ENCODE measurements at regions not wholly inside any gene's neighbourhood (a gene's known extent, or its start where the extent isn't known, plus 50 kb on each side); places are given as distances from the start of the nearest gene placed in this dataset.

DNA sequence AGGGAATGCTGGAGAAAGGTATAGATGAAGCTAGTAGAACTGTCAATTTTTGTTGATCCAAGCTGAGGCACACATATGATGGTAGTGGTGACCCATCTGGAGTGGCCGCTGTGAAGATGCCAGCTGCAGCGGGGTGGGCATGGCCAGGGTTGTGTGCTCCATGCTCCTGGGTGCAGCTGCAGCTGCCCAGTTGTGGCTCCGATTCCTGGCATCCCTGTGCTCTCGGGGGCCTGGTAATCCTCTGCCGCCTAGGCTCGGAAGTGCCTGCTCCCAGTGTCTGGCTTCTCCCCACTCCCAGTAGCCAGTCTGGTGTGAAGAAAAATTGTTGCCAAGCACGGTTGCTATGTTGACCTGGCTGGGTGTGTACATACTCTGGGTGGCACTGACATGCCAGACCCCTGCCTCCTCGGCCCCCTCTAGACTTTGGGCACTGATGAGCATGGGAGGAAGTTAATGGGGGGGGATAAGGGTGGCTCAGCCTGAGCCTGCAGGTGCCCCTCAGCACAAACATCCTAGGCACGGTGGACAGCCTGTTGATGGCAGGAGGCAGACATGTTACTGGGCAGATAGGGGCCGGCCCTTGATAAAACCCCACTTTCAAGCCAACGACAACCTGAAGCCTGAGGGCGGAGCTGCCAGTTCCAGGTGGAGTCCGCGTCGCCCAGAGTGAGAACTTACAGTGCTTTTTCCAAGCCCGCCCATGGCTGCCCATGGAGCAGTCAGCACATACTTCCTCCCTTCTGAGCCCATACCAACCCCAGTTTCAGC is 1400.7 kb downstream of the PCDH9 start:
- H3K9me2 ChIP-seq (ENCODE audit: insufficient read depth), result no peaks in the 10 kb centered on the region
- H3K4me1 ChIP-seq (ENCODE audit: control insufficient read depth in 1 of 2, insufficient read depth in 2 of 2, low read length in 2 of 2), result no peaks in the 10 kb centered on the region
- TF ChIP-seq FOSL1 (IDR thresholded peaks at IDR 0.05; ENCODE audit: low read depth) (no peak), EGR1 (IDR thresholded peaks at IDR 0.05; ENCODE audit: low read depth) (no peak), POLR2A (IDR thresholded peaks at IDR 0.05; ENCODE audit: borderline replicate concordance, extremely low read depth, insufficient read depth, insufficient read length) (no peak), SIN3A (IDR thresholded peaks at IDR 0.05; ENCODE audit: low read depth) (no peak), ZFX (IDR thresholded peaks at IDR 0.05) (no peak), CBX3 (IDR thresholded peaks at IDR 0.05; ENCODE audit: low read depth) (no peak), POLR2AphosphoS5 (IDR thresholded peaks at IDR 0.05; ENCODE audit: low read depth, low read length) (no peak), CEBPB (IDR thresholded peaks at IDR 0.05; ENCODE audit: low read depth) (no peak), SRF (IDR thresholded peaks at IDR 0.05; ENCODE audit: low read depth) (no peak), YY1 (IDR thresholded peaks at IDR 0.05; ENCODE audit: extremely low read depth, insufficient replicate concordance, low read depth, low read length) (no peak), RAD21 (IDR thresholded peaks at IDR 0.05; ENCODE audit: low read depth) (no peak), EZH2phosphoT487 (IDR thresholded peaks at IDR 0.05; ENCODE audit: borderline replicate concordance) (no peak), ZNF274 (IDR thresholded peaks at IDR 0.05; ENCODE audit: low read depth, low read length) (no peak)
- TF ChIP-seq, protein P1, sequence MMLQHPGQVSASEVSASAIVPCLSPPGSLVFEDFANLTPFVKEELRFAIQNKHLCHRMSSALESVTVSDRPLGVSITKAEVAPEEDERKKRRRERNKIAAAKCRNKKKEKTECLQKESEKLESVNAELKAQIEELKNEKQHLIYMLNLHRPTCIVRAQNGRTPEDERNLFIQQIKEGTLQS (IDR thresholded peaks at IDR 0.05), result no peak
- TF ChIP-seq, protein P2, sequence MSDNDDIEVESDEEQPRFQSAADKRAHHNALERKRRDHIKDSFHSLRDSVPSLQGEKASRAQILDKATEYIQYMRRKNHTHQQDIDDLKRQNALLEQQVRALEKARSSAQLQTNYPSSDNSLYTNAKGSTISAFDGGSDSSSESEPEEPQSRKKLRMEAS (IDR thresholded peaks at IDR 0.05), result no peak
- TF ChIP-seq, protein P3, sequence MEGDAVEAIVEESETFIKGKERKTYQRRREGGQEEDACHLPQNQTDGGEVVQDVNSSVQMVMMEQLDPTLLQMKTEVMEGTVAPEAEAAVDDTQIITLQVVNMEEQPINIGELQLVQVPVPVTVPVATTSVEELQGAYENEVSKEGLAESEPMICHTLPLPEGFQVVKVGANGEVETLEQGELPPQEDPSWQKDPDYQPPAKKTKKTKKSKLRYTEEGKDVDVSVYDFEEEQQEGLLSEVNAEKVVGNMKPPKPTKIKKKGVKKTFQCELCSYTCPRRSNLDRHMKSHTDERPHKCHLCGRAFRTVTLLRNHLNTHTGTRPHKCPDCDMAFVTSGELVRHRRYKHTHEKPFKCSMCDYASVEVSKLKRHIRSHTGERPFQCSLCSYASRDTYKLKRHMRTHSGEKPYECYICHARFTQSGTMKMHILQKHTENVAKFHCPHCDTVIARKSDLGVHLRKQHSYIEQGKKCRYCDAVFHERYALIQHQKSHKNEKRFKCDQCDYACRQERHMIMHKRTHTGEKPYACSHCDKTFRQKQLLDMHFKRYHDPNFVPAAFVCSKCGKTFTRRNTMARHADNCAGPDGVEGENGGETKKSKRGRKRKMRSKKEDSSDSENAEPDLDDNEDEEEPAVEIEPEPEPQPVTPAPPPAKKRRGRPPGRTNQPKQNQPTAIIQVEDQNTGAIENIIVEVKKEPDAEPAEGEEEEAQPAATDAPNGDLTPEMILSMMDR (IDR thresholded peaks at IDR 0.05 in 2 of 3, conservative IDR thresholded peaks at IDR 0.05 in 1 of 3; ENCODE audit: borderline replicate concordance in 1 of 3, insufficient read depth in 1 of 3, low read depth in 2 of 3, low read length in 2 of 3), result no peak
- TF ChIP-seq, protein P4, sequence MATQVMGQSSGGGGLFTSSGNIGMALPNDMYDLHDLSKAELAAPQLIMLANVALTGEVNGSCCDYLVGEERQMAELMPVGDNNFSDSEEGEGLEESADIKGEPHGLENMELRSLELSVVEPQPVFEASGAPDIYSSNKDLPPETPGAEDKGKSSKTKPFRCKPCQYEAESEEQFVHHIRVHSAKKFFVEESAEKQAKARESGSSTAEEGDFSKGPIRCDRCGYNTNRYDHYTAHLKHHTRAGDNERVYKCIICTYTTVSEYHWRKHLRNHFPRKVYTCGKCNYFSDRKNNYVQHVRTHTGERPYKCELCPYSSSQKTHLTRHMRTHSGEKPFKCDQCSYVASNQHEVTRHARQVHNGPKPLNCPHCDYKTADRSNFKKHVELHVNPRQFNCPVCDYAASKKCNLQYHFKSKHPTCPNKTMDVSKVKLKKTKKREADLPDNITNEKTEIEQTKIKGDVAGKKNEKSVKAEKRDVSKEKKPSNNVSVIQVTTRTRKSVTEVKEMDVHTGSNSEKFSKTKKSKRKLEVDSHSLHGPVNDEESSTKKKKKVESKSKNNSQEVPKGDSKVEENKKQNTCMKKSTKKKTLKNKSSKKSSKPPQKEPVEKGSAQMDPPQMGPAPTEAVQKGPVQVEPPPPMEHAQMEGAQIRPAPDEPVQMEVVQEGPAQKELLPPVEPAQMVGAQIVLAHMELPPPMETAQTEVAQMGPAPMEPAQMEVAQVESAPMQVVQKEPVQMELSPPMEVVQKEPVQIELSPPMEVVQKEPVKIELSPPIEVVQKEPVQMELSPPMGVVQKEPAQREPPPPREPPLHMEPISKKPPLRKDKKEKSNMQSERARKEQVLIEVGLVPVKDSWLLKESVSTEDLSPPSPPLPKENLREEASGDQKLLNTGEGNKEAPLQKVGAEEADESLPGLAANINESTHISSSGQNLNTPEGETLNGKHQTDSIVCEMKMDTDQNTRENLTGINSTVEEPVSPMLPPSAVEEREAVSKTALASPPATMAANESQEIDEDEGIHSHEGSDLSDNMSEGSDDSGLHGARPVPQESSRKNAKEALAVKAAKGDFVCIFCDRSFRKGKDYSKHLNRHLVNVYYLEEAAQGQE (IDR thresholded peaks at IDR 0.05; ENCODE audit: low read depth), result no peak
- TF ChIP-seq, protein P5, sequence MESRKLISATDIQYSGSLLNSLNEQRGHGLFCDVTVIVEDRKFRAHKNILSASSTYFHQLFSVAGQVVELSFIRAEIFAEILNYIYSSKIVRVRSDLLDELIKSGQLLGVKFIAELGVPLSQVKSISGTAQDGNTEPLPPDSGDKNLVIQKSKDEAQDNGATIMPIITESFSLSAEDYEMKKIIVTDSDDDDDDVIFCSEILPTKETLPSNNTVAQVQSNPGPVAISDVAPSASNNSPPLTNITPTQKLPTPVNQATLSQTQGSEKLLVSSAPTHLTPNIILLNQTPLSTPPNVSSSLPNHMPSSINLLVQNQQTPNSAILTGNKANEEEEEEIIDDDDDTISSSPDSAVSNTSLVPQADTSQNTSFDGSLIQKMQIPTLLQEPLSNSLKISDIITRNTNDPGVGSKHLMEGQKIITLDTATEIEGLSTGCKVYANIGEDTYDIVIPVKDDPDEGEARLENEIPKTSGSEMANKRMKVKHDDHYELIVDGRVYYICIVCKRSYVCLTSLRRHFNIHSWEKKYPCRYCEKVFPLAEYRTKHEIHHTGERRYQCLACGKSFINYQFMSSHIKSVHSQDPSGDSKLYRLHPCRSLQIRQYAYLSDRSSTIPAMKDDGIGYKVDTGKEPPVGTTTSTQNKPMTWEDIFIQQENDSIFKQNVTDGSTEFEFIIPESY (IDR thresholded peaks at IDR 0.05; ENCODE audit: extremely low read depth, insufficient replicate concordance, low read length), result no peak
- POLR2A ChIA-PET, result no interaction called here
- H3K27me3 ChIP-seq (ENCODE audit: insufficient read depth, low read length), result no peaks in the 10 kb centered on the region
- H3K4me2 ChIP-seq (ENCODE audit: low read length), result no peak overlapping the region
- no peak overlapping the region for H3K9ac ChIP-seq (ENCODE audit: low read length)
- no peak overlapping the region for H2AFZ ChIP-seq (ENCODE audit: low read depth, low read length, poor library complexity, severe bottlenecking)
- H3K79me2 ChIP-seq (ENCODE audit: insufficient read depth, low read length), result no peaks in the 10 kb centered on the region
- no peak overlapping the region for H3K4me3 ChIP-seq (replicated peaks in 1 of 2; ENCODE audit: low read depth in 1 of 2, low read length in 2 of 2)
- no peaks in the 10 kb centered on the region for H4K20me1 ChIP-seq (ENCODE audit: insufficient read depth)
- CTCF ChIA-PET, result no interaction called here
- RAD21 ChIA-PET (ENCODE audit: low non-redundant PET in 1 of 2, low total read pairs in 2 of 2, uncharacterized antibody in 2 of 2, unreplicated experiment in 2 of 2), result no interaction called here
- no TSS peak for BruUV-seq (replicated peaks)
- H3K27ac ChIP-seq (ENCODE audit: low read depth, low read length), result no peak overlapping the region
- DNase-seq (ENCODE audit: low read depth, low spot score), result no peak
- intact Hi-C loops (cut with micrococcal nuclease), result no loop called here
- H3K9me3 ChIP-seq (ENCODE audit: control insufficient read depth in 1 of 2, insufficient read depth in 1 of 2, low read depth in 1 of 2, low read length in 2 of 2), result no peaks in the 10 kb centered on the region
- H3K36me3 ChIP-seq (ENCODE audit: control insufficient read depth in 1 of 2, insufficient read depth in 2 of 2, low read length in 2 of 2), result no peaks in the 10 kb centered on the region
- ATAC-seq, result no peak

Data from HCT116 (cell line).